Stimulated activated memory B cell treated with anti-CD40 and anti-IgM and Interleukin-4, amounts not matched to agents 10 μg/mL and 1 μg/mL and 100 μg/mL, for 72 hours (primary cell): ENCODE measurements at regions not wholly inside any gene's neighbourhood (a gene's known extent, or its start where the extent isn't known, plus 50 kb on each side); places are given as distances from the start of the nearest gene placed in this dataset.
"Not testable (repeated sequence)": the region's sequence is repeated elsewhere in the genome, so short reads cannot be mapped to it uniquely, and the experiment has no call there.

Experiments used
- ATAC-seq: fragments of 150-1000 bp; cut with Tn5 transposase; 2 replicates; pipeline ENCODE4 v1.10.0; 2021
- H3K27ac Mint-ChIP-seq: one replicate; pipeline ENCODE4 v1.8.0; 2022; ENCODE audit warnings: mild to moderate bottlenecking, mixed read lengths
- H3K27me3 Mint-ChIP-seq: one replicate; pipeline ENCODE4 v1.8.0; 2022; ENCODE audit warnings: mixed read lengths
- H3K36me3 Mint-ChIP-seq: one replicate; pipeline ENCODE4 v1.8.0; 2022; ENCODE audit warnings: mixed read lengths
- H3K4me1 Mint-ChIP-seq: one replicate; pipeline ENCODE4 v1.8.0; 2022; ENCODE audit warnings: mixed read lengths
- H3K4me3 Mint-ChIP-seq: one replicate; pipeline ENCODE4 v1.8.0; 2022; ENCODE audit warnings: mild to moderate bottlenecking, moderate library complexity, mixed read lengths
- H3K9me3 Mint-ChIP-seq: one replicate; pipeline ENCODE4 v1.8.0; 2022; ENCODE audit warnings: mixed read lengths

DNA sequence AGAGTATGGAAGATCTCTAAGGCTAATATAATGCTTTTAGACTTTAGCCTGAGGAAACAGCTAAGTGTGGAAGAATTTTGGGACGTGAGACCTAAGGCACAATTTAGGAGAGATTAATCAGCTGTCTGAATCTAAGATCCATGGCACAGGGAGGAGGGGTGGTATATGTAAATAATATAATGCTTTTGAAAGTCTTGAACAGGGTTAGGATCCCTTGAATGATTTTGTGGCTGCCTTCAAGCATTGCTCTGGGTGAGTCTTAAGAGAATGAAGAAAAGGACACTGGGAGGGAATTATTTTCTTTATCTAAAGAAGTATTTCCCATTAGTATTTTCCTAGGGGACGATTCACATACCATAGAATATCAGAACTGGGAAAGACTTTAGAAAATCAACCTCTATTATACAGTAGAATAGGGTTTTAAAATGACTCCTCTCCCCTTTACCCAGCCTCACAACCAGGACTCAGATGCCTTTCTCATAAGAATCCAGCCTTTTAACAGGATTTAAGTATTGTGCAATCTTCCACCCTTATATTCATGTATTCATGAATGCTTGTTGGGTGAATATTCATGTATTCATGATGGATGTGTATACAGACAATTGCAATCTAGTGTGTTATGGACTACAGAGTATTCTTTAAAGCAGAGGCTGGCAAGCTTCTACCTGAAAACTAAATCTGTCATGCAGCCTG, 664.2 kb upstream of the CPEB2 start:
- Mint-ChIP-seq H3K4me3 (no peak overlapping the region), H3K9me3 (peaks cover 2% of the 10 kb centered on the region), H3K4me1 (peaks cover 20% of the 10 kb centered on the region), H3K27ac (no peak overlapping the region), H3K36me3 (no peaks in the 10 kb centered on the region), H3K27me3 (no peaks in the 10 kb centered on the region)
- ATAC-seq, result no peak

DNA sequence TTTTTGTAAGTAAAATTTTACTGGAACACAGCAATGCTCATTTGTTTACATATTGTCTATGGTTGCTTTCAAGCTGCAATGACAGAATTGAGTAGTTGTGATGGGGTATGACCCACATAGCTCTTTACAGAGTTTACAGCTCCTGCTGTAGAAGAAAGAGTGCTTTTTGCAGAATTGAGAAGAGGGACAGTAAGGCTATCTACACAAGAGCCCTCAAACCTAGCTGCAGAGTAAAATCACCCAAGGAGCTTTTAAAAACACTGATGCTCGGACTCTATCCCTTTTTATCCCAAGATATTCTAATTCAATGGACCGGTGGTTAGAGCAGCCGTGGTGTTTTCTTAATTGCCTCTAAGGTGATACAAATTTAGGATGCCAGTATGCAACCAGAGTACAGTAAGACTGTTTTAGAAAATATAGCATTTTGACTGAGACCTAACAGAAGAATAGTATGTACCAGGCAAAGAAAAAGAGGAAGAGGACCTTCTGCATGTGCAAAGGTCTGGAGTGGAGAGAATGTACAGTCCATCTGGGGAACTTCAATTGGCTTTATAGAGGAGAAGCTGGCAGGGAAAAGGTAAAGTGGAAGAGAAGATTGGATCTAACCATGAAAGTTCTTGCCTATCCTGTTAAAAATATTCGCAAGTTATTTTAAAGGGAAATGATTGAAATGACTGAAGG, 663.6 kb upstream of the CPEB2 start:
- H3K27me3 Mint-ChIP-seq, result no peaks in the 10 kb centered on the region
- peak; percentile 57 for ATAC-seq
- no peak overlapping the region for H3K27ac Mint-ChIP-seq
- peaks cover 2% of the 10 kb centered on the region for H3K9me3 Mint-ChIP-seq
- no peak overlapping the region for H3K4me3 Mint-ChIP-seq
- H3K36me3 Mint-ChIP-seq, result no peaks in the 10 kb centered on the region
- H3K4me1 Mint-ChIP-seq, result peaks cover 21% of the 10 kb centered on the region

DNA sequence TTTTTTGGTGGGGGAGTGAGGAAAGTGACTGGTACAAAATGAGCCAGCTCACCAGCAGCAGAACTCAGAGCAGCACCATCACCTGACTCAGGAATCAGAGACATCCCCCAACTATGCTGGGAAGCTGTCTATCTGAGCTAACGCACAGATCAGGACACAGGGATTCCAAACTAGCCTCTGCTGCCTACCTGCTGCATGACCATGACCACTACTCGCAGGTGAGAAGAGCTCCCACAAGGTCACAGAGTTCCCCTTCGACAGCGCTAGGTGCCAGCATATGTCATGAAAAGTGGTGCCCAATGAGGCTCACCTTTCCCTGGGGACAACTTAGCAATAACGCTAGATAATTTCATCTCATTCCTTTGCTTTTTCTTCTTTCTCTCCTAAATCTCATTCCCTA, 662.6 kb upstream of the CPEB2 start:
- ATAC-seq, result no peak
- H3K27me3 Mint-ChIP-seq, result no peaks in the 10 kb centered on the region
- H3K4me1 Mint-ChIP-seq, result peaks cover 27% of the 10 kb centered on the region
- no peaks in the 10 kb centered on the region for H3K9me3 Mint-ChIP-seq
- H3K36me3 Mint-ChIP-seq, result no peaks in the 10 kb centered on the region
- no peak overlapping the region for H3K27ac Mint-ChIP-seq
- no peak overlapping the region for H3K4me3 Mint-ChIP-seq

DNA sequence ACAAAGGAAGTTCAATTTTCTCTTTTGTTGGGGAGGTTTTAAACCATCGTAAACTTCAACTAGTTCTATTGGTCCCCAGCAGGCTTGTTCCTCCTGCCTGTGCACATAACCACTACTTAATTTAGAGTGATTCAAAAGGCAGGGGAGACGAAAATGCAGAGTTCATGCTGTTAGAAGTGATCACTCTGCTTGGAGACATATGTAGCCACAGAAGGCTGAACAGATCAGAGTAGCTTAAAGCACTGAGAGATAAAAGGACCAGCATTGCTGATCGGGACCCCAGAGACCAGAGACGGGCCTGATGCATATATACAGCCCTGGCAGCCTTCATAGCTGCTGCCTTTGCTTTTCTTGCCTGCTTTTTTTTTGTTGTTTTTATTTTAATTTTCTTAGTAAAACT, 662.0 kb upstream of the CPEB2 start:
- no peak overlapping the region for H3K27ac Mint-ChIP-seq
- H3K36me3 Mint-ChIP-seq, result no peaks in the 10 kb centered on the region
- no peak overlapping the region for H3K4me3 Mint-ChIP-seq
- H3K4me1 Mint-ChIP-seq, result peaks cover 31% of the 10 kb centered on the region
- peaks cover 2% of the 10 kb centered on the region for H3K9me3 Mint-ChIP-seq
- no peak for ATAC-seq
- H3K27me3 Mint-ChIP-seq, result no peaks in the 10 kb centered on the region

DNA sequence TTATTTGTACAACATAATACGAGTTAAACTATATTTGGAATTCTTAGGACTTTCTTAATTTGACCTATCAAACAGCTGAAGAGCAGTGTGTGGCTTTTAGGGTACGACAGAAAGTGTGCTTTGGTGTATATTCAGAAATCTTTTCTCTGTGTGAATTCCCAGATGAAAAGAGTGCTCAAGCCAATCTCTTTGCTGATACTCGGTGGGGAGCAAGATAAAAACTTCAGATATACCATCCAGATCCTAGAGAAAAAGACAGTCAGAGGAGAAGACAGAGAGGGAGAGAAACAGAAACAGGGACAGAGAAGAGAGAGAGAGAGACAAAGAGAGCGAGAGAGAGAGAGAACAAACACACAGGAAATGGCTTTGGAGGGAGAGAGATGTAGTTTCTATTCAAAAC, 658.3 kb upstream of the CPEB2 start:
- no peak overlapping the region for H3K4me3 Mint-ChIP-seq
- ATAC-seq, result no peak
- peak overlapping the region; percentile 4 for H3K27ac Mint-ChIP-seq
- no peaks in the 10 kb centered on the region for H3K36me3 Mint-ChIP-seq
- peaks cover 35% of the 10 kb centered on the region for H3K4me1 Mint-ChIP-seq
- H3K9me3 Mint-ChIP-seq, result peaks cover 4% of the 10 kb centered on the region
- H3K27me3 Mint-ChIP-seq, result no peaks in the 10 kb centered on the region

DNA sequence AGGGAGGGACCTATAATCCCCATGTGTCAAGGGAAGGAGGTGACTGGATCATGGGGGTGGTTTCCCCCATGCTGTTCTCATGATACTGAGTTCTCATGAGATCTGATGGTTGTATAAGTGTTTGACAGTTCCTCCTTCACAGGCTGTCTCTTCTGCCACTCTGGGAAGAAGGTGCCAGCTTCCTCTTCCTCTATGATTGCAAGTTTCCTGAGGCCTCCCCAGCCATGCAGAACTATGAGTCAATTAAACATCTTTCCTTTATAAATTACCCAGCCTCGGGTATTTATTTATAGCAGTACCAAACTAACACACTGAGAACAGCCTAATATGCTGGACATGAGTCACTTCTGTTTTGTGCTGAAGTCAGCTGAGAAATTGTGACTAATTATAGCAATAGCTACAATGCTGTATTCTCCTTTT, 656.9 kb upstream of the CPEB2 start:
- no peak overlapping the region for H3K27ac Mint-ChIP-seq
- H3K4me3 Mint-ChIP-seq, result no peak overlapping the region
- H3K36me3 Mint-ChIP-seq, result no peaks in the 10 kb centered on the region
- ATAC-seq, result peak; percentile 48
- no peaks in the 10 kb centered on the region for H3K27me3 Mint-ChIP-seq
- peaks cover 4% of the 10 kb centered on the region for H3K9me3 Mint-ChIP-seq
- H3K4me1 Mint-ChIP-seq, result peaks cover 22% of the 10 kb centered on the region

DNA sequence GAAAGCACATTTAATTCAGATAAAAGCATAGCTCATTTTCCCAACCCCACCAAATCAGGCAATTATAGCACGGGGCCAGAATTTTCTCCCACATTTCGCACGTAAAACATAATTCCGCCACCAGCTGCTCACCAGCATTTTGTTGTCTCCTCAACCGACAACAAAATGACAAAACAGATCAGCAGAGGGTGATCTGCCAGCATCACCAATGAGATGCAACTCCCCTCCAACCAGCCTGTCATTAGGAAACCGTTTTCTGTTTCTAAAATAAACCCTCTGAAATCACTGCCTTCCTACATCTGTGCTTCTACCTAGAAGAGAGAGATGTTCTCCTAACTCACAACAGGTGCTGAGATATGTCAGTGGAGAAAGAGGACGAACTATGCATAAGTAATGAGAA, 654.8 kb upstream of the CPEB2 start:
- Mint-ChIP-seq H3K9me3 (peaks cover 4% of the 10 kb centered on the region), H3K27ac (no peak overlapping the region)
- ATAC-seq, result no peak

DNA sequence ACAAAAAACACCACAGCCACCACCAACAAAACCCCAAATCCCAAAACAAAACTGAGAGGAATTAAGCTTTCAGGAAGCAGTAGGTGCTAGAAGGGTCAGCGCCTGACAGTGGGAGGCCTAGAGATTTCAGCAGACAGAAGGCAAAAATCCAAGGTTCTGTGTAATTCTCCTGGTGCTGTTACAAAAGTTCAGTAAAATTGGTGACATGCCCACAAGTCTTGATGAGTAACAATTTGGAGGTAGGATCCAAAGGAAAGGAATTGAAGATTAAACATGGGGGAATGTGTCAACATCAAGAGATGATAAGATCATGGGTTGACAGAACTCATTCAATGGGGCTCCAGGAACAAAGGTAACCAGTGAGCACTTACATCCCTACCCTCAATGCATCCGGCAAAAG, 653.8 kb upstream of the CPEB2 start:
- H3K9me3 Mint-ChIP-seq, result peaks cover 4% of the 10 kb centered on the region
- H3K27me3 Mint-ChIP-seq, result no peaks in the 10 kb centered on the region
- no peak overlapping the region for H3K4me3 Mint-ChIP-seq
- no peaks in the 10 kb centered on the region for H3K36me3 Mint-ChIP-seq
- no peak for ATAC-seq
- no peak overlapping the region for H3K27ac Mint-ChIP-seq
- peaks cover 29% of the 10 kb centered on the region for H3K4me1 Mint-ChIP-seq

More for the DNA sequence above, 654.8 kb upstream of the CPEB2 start:
- H3K4me3 Mint-ChIP-seq, result no peak overlapping the region
- H3K36me3 Mint-ChIP-seq, result no peaks in the 10 kb centered on the region
- H3K4me1 Mint-ChIP-seq, result peaks cover 23% of the 10 kb centered on the region
- H3K27me3 Mint-ChIP-seq, result no peaks in the 10 kb centered on the region

DNA sequence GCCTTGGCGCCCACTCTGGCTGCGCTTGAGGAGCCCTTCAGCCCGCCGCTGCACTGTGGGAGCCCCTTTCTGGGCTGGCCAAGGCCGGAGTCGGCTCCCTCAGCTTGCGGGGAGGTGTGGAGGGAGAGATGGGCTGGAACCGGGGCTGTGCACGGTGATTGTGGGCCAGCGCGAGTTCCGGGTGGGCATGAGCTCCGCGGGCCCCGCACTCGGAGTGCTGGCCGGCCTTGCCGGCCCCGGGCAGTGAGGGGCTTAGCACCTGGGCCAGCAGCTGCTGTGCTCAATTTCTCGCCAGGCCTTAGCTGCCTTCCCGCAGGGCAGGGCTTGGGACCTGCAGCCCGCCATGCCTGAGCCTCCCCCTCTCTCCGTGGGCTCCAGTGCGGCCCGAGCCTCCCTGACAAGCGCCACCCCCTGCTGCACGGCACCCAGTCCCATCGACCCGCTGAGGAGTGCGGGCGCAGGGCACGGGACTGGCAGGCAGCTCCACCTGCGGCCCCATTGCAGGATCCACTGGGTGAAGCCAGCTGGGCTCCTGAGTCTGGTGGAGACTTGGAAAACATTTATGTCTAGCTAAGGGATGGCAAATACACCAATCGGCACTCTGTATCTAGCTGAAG, 643.6 kb upstream of the CPEB2 start:
- H3K36me3 Mint-ChIP-seq, H3K4me1 Mint-ChIP-seq, ATAC-seq, H3K9me3 Mint-ChIP-seq, H3K27ac Mint-ChIP-seq, H3K27me3 Mint-ChIP-seq, H3K4me3 Mint-ChIP-seq: not testable (repeated sequence)

DNA sequence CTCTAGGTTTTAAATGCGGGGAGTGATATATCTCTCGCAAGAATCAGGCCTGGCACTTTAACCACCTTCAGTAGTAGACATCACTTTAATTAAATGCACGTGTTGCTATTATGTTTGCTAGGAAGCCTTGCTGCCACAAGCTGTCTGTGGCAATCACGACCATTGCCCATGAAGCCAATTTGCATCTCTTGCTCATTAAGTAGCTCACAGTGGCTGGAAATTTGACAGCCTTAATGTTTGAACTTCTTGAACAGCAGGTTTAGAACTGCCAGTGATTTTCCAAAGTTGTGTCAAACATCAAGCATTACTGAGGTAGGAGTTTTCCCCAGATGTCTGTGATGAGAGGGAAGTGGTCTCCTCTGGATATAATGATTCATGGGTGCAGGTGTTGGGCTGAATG, 642.3 kb upstream of the CPEB2 start:
- Mint-ChIP-seq H3K27me3 (no peaks in the 10 kb centered on the region), H3K9me3 (no peaks in the 10 kb centered on the region), H3K27ac (no peak overlapping the region), H3K4me1 (peaks cover 5% of the 10 kb centered on the region), H3K4me3 (no peak overlapping the region), H3K36me3 (no peaks in the 10 kb centered on the region)
- ATAC-seq, result no peak

DNA sequence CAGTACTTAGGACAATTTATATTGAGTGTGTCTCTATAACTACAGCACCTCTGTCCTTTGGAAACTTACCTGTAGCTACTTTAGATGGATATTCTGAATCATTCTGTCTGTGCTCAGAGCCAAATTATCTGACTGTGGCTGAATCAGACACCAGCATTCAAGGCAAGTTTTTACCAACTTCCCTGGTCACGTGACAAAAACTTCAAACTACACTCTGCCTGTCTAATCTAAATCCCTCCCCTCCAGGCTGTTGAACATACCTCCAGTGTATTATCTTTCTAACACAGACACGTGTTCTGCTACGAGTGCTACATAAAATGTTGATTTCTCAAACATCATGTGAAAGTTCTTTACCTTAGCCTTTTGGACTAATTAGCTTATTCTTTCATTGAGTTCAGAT, 641.2 kb upstream of the CPEB2 start:
- Mint-ChIP-seq H3K4me1 (peaks cover 14% of the 10 kb centered on the region), H3K9me3 (no peaks in the 10 kb centered on the region), H3K4me3 (no peak overlapping the region), H3K36me3 (no peaks in the 10 kb centered on the region), H3K27ac (no peak overlapping the region), H3K27me3 (no peaks in the 10 kb centered on the region)
- ATAC-seq, result no peak

DNA sequence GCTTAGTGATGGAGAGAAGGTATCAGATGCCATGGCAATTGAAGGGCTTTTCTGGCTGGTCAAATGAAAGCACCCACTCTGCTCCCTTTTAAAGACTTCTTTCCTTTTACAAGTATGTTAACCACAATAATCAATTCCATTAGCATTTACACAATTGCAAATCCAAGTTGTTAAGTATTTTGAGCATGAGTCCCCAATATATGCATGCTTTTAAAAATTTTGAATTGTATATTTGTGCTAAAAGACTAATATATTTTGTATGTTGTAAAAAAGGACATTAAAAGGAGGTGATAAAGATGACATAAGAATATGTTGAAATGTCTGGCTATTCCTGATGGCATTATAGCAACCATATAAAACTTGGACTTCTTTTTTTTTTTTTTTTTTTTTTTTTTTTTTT, 639.9 kb upstream of the CPEB2 start:
- H3K9me3 Mint-ChIP-seq, result no peaks in the 10 kb centered on the region
- no peak overlapping the region for H3K27ac Mint-ChIP-seq
- no peak for ATAC-seq
- no peaks in the 10 kb centered on the region for H3K27me3 Mint-ChIP-seq
- H3K4me1 Mint-ChIP-seq, result peaks cover 19% of the 10 kb centered on the region
- H3K4me3 Mint-ChIP-seq, result no peak overlapping the region
- no peaks in the 10 kb centered on the region for H3K36me3 Mint-ChIP-seq

DNA sequence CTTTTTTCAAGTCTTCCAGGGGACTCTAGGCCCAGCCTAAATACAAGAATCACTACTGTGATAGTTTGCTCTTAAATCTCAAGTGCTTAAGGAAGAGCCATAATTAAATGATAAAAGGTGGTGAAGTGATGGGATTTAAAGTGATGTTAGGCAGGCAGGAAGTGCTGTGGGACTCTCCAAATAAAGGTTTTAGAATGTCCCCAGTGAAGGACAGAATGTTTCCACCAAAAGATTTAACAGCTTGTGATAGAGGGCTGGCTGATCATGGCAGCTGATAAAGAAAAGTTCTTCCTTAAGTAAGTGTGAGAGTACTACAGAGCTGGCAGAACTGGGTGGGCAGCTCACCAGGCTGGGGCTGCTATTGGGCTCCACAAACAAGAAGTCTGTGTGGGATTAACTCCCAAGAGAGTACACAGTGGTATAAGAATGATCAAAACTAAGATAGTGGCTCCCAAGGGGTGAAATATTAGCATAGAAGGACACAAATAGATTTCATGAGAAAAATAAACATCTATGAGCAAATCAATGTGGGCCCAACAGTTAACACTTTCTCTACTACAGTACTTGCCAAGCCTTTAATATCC, 637.2 kb upstream of the CPEB2 start:
- H3K4me3 Mint-ChIP-seq, result no peak overlapping the region
- H3K27me3 Mint-ChIP-seq, result no peaks in the 10 kb centered on the region
- H3K9me3 Mint-ChIP-seq, result no peaks in the 10 kb centered on the region
- no peaks in the 10 kb centered on the region for H3K36me3 Mint-ChIP-seq
- H3K4me1 Mint-ChIP-seq, result peaks cover 19% of the 10 kb centered on the region
- peak; percentile 78 for ATAC-seq
- H3K27ac Mint-ChIP-seq, result no peak overlapping the region

DNA sequence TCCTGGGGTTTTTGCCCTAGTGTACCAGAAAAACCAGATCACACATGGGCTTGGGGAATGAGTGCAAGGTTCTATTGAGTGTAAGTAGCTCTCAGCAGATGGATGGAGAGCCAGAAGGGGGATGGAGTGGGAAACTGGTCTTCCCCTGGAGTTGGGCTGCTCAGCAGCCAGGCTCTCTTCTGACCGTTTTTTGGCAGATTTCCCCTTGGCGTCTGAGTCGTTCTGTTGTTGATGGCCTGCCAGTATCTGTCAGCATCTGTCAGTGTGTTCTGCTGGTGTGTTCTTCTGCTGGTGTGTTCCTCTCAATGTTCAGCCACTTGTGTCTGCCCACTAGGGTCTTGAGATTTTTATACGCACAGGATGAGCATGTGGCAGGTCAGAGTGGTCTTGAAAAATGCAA, 633.9 kb upstream of the CPEB2 start:
- Mint-ChIP-seq H3K4me3 (no peak overlapping the region), H3K27ac (peak overlapping the region; percentile 17), H3K9me3 (peaks cover 2% of the 10 kb centered on the region), H3K27me3 (no peaks in the 10 kb centered on the region), H3K36me3 (no peaks in the 10 kb centered on the region), H3K4me1 (peaks cover 19% of the 10 kb centered on the region)
- no peak for ATAC-seq

DNA sequence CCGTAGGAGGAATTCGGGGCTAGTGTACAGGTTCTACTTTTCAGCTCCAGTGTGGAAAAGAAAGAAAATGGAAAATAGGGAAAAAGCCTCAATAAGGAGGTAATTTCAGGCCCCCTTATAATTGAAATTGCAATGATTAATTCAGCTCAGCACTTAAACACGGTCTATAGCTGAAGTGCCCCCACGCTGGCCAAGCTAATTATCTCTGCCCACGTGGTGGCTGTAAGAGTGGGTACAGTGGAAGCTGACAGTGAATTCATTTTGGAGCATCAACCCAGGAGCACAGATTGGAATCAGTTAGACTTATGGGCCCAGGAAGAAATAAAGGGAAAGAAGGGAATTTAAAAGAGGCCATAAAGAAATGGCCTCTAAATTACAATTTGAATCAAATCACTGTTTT, 631.1 kb upstream of the CPEB2 start:
- no peaks in the 10 kb centered on the region for H3K36me3 Mint-ChIP-seq
- no peak overlapping the region for H3K27ac Mint-ChIP-seq
- peaks cover 2% of the 10 kb centered on the region for H3K9me3 Mint-ChIP-seq
- H3K4me3 Mint-ChIP-seq, result no peak overlapping the region
- peaks cover 4% of the 10 kb centered on the region for H3K4me1 Mint-ChIP-seq
- ATAC-seq, result no peak
- H3K27me3 Mint-ChIP-seq, result no peaks in the 10 kb centered on the region

DNA sequence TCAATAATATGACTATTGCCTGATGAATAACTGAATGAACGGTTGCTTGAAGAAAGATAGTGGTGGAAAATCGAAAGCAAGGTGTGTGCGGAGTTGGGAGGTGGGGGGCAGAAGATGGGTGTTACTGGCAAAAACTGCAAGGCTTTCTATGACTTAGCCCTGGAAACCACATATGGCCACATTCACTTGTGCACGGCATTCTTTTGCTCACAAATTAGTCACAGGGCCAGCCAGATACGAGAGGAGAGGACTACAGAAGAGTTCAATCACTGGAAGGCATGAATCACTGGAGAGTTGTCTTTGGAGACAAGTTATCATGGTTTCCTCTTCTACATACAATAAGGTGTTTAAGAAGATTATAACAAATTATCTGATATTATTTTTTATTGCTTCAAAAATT, 626.5 kb upstream of the CPEB2 start:
- Mint-ChIP-seq H3K36me3 (no peaks in the 10 kb centered on the region), H3K4me1 (no peaks in the 10 kb centered on the region), H3K9me3 (peaks cover 2% of the 10 kb centered on the region), H3K4me3 (no peak overlapping the region), H3K27ac (no peak overlapping the region), H3K27me3 (no peaks in the 10 kb centered on the region)
- ATAC-seq, result no peak
